A673 (cell line): ENCODE measurements at regions not wholly inside any gene's neighbourhood (a gene's known extent, or its start where the extent isn't known, plus 50 kb on each side); places are given as distances from the start of the nearest gene placed in this dataset.

Source experiments
- BruUV-seq: library from RNA; stranded (reverse); fragments of 400-500 nt; replicated peaks from 2 replicates; lab custom pipeline; 2021; lab: Mats Ljungman, UMichigan
- CTCF ChIA-PET: fragments of 300-600 bp; sonication (Branson Sonifier 250); formaldehyde crosslinking; loops from one replicate; lab custom pipeline; 2022; ENCODE audit warnings: antibody characterized with exemption; lab: Charles Lee
- POLR2A ChIA-PET: fragments of 300-600 bp; sonication (Branson Sonifier 250); formaldehyde crosslinking; loops from one replicate; lab custom pipeline; 2022; ENCODE audit warnings: antibody characterized with exemption; ENCODE audit not compliant: low non-redundant PET; lab: Charles Lee
- DNase-seq: peaks from one replicate; pipeline ENCODE4 v3.0.0-alpha.2; 2015; ENCODE audit warnings: low spot score
- H3K27ac ChIP-seq: fragments of 200-600 bp; sonication (generic); 2 replicates; pipeline ENCODE4 v1.5.1; 2016; ENCODE audit warnings: mixed run types, low read depth, mild to moderate bottlenecking, mixed read lengths, antibody characterized with exemption, low read length; ENCODE audit not compliant: poor library complexity, severe bottlenecking
- H3K27me3 ChIP-seq: fragments of 200-600 bp; sonication (generic); replicated peaks from 2 replicates; pipeline ENCODE4 v1.6.1; 2017; ENCODE audit warnings: mixed run types, low read depth, mild to moderate bottlenecking, mixed read lengths, antibody characterized with exemption, low read length; ENCODE audit not compliant: insufficient read depth, poor library complexity
- H3K36me3 ChIP-seq: fragments of 200-600 bp; sonication (generic); 2 replicates; pipeline ENCODE4 v1.6.1; 2016; ENCODE audit warnings: mixed run types, mild to moderate bottlenecking, mixed read lengths, antibody characterized with exemption, low read length; ENCODE audit not compliant: insufficient read depth, poor library complexity, severe bottlenecking
- H3K4me1 ChIP-seq: fragments of 200-600 bp; sonication (generic); 2 replicates; pipeline ENCODE4 v1.6.1; 2017; ENCODE audit warnings: mixed run types, mild to moderate bottlenecking, mixed read lengths, antibody characterized with exemption, low read length; ENCODE audit not compliant: insufficient read depth, poor library complexity, severe bottlenecking
- H3K4me3 ChIP-seq: fragments of 200-600 bp; sonication (generic); 2 replicates; pipeline ENCODE4 v1.5.1; 2016; ENCODE audit warnings: low read depth, mixed run types, mild to moderate bottlenecking, mixed read lengths, low read length; ENCODE audit not compliant: poor library complexity, severe bottlenecking
- H3K9me3 ChIP-seq: fragments of 200-600 bp; sonication (generic); 2 replicates; pipeline ENCODE4 v1.6.1; 2016; ENCODE audit warnings: mixed run types, low read depth, mild to moderate bottlenecking, mixed read lengths, antibody characterized with exemption, low read length; ENCODE audit not compliant: poor library complexity, severe bottlenecking
- EZH2 ChIP-seq: fragments of 200-600 bp; sonication (generic); IDR thresholded peaks from 2 replicates; pipeline ENCODE4 v1.6.1; 2017; ENCODE audit warnings: borderline replicate concordance, low read depth, mild to moderate bottlenecking, mixed read lengths, antibody characterized with exemption, low read length; ENCODE audit not compliant: poor library complexity, severe bottlenecking
- intact Hi-C: fragments of 100-400 bp; cut with micrococcal nuclease; formaldehyde crosslinking; loops from one replicate; pipeline ENCODE4 v1.10.0; 2022; ENCODE audit not compliant: unreplicated experiment
- TF ChIP-seq, protein P1 (sequence below): fragments of 300-800, 200-600 bp; sonication (generic); conservative IDR thresholded peaks from 2 replicates; pipeline ENCODE4 v1.5.1; 2017; ENCODE audit warnings: low read depth, mild to moderate bottlenecking, antibody characterized with exemption, low read length, moderate library complexity, mixed read lengths

DNA sequence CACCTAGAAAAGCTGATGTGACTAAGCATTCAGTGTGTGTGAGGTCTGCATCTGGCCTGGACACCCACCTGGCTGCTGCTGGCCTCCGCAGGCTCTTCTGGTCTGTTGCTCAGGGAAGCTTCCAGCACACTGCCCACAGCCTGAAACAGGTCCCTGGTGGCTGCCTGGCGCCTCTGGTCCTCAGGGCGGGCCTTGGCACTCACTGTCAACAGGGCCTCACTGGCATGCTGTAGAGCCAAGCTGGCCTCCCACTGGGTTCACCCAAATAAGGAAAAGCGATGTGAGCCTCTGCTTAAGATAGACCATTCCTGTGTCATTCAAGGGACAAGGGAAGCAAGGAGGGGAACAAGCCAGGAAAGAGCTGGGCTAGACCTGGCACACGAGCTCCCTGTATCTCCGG is 70.6 kb upstream of the BCO1 start:
- Histone ChIP-seq H3K4me3 (no peak overlapping the region), H3K27me3 (no peaks in the 10 kb centered on the region), H3K4me1 (no peaks in the 10 kb centered on the region), H3K9me3 (no peaks in the 10 kb centered on the region), H3K36me3 (no peaks in the 10 kb centered on the region), H3K27ac (no peak overlapping the region)
- intact Hi-C loops = no loop called here
- ChIA-PET POLR2A (no interaction called here), CTCF (no interaction called here)
- BruUV-seq = no TSS peak
- DNase-seq = no peak
- no peak for TF ChIP-seq EZH2
- TF ChIP-seq, protein P1, sequence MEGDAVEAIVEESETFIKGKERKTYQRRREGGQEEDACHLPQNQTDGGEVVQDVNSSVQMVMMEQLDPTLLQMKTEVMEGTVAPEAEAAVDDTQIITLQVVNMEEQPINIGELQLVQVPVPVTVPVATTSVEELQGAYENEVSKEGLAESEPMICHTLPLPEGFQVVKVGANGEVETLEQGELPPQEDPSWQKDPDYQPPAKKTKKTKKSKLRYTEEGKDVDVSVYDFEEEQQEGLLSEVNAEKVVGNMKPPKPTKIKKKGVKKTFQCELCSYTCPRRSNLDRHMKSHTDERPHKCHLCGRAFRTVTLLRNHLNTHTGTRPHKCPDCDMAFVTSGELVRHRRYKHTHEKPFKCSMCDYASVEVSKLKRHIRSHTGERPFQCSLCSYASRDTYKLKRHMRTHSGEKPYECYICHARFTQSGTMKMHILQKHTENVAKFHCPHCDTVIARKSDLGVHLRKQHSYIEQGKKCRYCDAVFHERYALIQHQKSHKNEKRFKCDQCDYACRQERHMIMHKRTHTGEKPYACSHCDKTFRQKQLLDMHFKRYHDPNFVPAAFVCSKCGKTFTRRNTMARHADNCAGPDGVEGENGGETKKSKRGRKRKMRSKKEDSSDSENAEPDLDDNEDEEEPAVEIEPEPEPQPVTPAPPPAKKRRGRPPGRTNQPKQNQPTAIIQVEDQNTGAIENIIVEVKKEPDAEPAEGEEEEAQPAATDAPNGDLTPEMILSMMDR = no peak

DNA sequence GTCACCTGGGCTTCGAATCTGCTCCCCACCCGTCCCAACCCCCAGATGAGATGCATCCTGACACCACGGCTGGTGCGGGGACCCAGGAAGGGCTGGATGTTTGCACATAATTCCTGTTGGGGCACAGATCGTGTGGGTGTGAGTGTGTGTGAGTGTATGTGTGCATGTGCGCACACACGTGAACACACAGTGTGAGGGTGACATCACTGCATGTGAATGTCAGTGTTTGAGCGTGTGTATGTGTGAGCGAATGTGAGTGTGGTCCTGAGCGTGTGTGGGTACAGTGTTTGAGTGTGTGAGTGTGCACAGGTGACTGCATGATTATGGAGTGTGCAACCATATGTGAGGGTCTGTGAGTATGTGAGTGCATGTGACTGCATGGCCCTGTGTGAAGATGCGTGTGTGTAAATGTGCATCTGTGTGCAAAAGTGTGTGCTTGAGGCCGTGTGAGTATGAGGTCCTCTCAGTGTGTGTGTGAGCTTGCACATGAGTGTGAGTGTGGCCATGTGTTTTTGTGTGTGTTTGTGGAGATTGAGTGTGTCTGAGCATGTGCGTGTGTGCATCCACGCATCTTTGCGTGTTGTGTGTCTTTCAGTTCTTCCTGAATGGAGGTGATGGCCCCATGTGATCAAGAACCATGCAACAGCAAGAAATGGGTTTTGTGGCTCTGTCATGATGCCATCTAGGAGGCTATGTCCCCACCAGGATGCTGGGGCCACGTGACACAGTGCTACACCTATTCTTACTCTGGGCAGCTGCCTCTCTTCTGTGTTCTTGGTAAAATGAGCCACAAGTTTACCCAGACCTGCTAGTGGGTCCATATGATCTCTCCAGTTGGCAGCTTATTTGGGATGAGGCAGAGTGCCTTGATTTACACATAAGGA is 70.5 kb upstream of the GCSH start:
- no peak for TF ChIP-seq EZH2
- TF ChIP-seq, protein P1 = no peak
- intact Hi-C loops = no loop called here
- Histone ChIP-seq H3K4me1 (no peaks in the 10 kb centered on the region), H3K9me3 (no peaks in the 10 kb centered on the region), H3K27me3 (no peaks in the 10 kb centered on the region), H3K4me3 (no peak overlapping the region), H3K27ac (no peak overlapping the region), H3K36me3 (no peaks in the 10 kb centered on the region)
- no peak for DNase-seq
- CTCF ChIA-PET = no interaction called here
- POLR2A ChIA-PET = no interaction called here
- BruUV-seq = no TSS peak

DNA sequence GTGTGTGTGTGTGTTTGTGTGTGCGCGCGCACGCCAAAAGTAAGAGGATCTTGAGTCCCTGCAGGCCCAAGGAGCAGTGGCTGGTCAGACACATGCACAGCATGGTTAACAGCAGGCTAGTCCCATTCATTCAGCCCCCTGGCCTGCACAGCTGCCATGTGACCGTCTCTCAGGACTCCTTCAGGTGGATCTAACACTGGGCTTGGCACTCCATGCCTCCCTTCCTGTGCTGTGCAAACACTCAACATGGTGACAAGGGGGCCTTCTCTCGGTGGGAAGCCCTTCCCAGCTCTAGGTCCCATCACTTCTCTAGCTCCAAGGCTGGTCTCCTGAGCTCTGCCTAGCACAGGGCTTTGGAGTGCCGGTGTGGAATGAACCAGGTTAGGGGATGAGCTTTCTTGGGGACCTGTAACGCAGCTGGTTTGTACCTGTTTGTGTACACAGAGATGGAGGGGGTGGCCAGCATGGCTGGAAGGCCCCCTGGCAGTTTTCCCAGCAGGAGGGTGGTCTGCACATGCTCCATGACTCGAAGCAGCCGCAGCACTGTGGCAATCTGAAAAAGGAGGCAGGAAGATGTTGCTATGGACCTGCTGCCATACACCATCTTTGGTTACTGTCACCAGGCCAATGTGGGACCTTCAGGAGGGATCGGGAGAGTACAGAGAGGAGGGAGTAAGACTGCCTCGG is 69.4 kb upstream of the GCSH start:
- no peak for TF ChIP-seq EZH2
- TF ChIP-seq, protein P1 = no peak
- H3K4me1 ChIP-seq = no peaks in the 10 kb centered on the region
- H3K27me3 ChIP-seq = no peaks in the 10 kb centered on the region
- no peak for DNase-seq
- POLR2A ChIA-PET = no interaction called here
- no peak overlapping the region for H3K4me3 ChIP-seq
- intact Hi-C loops = no loop called here
- no peaks in the 10 kb centered on the region for H3K36me3 ChIP-seq
- no peak overlapping the region for H3K27ac ChIP-seq
- BruUV-seq = no TSS peak
- H3K9me3 ChIP-seq = no peaks in the 10 kb centered on the region
- CTCF ChIA-PET = interaction anchor here (0.6 kb wide), 1 partner anchor 1563 kb away, joined by 4 read pairs; no protein-coding TSS in a partner anchor
